ENCODE measurements at regions not wholly inside any gene's neighbourhood (a gene's known extent, or its start where the extent isn't known, plus 50 kb on each side); places are given as distances from the start of the nearest gene placed in this dataset.

GRCh38 chr4:130851932-130852331, 1756.0 kb downstream of the C4orf33 start:
- TF ChIP-seq BRCA1 (IDR thresholded peaks at IDR 0.05; ENCODE audit: low read depth, low read length) = no peak
- TF ChIP-seq CTCF (IDR thresholded peaks at IDR 0.05 in 2 of 3, conservative IDR thresholded peaks at IDR 0.05 in 1 of 3; ENCODE audit: control insufficient read depth in 2 of 3, extremely low read depth in 1 of 3, insufficient read depth in 1 of 3, low read depth in 3 of 3, low read length in 3 of 3) = no peak
- TF ChIP-seq STAT1 (conservative IDR thresholded peaks at IDR 0.05) = no peak
- TF ChIP-seq EZH2 (IDR thresholded peaks at IDR 0.05; ENCODE audit: borderline replicate concordance, control insufficient read depth, low read depth, low read length) = no peak

Measured in GM12878 (cell line).